SIG-M5 treated with dmso at 0.1 percent for 504 hours (cell line): ENCODE measurements at regions not wholly inside any gene's neighbourhood (a gene's known extent, or its start where the extent isn't known, plus 50 kb on each side); places are given as distances from the start of the nearest gene placed in this dataset.
A peak's percentile ranks its signal among the peaks of the same experiment; 100 is the strongest.
"Not testable (repeated sequence)": the region's sequence is repeated elsewhere in the genome, so short reads cannot be mapped to it uniquely, and the experiment has no call there.

ENCODE experiments used
- DNase-seq: peaks from one replicate; lab custom pipeline; 2025; ENCODE audit not compliant: unreplicated experiment; lab: John Stamatoyannopoulos, UW

GRCh38 chr5:91595424-91595823, 212.3 kb upstream of the ARRDC3 start:
- DNase-seq, result no peak

- no peak for DNase-seq
Observed at GRCh38 chr5:91591076-91591475, 208.0 kb upstream of the ARRDC3 start.

- no peak for DNase-seq
Observed at GRCh38 chr5:91586232-91586631, 203.1 kb upstream of the ARRDC3 start.

- DNase-seq, result no peak
Observed at GRCh38 chr5:91584352-91584751, 201.2 kb upstream of the ARRDC3 start.

GRCh38 chr5:91566012-91566411, 182.9 kb upstream of the ARRDC3 start:
- not testable (repeated sequence) for DNase-seq

- DNase-seq, result no peak
Observed at GRCh38 chr5:91562922-91563321, 179.8 kb upstream of the ARRDC3 start.

GRCh38 chr5:91541696-91542095, 158.6 kb upstream of the ARRDC3 start:
- no peak for DNase-seq

- no peak for DNase-seq
Observed at GRCh38 chr5:91538179-91538578, 155.1 kb upstream of the ARRDC3 start.

GRCh38 chr5:91535499-91535898, 152.4 kb upstream of the ARRDC3 start:
- no peak for DNase-seq

GRCh38 chr5:91534332-91534731, 151.2 kb upstream of the ARRDC3 start:
- no peak for DNase-seq

GRCh38 chr5:91532779-91533178, 149.7 kb upstream of the ARRDC3 start:
- no peak for DNase-seq

- DNase-seq, result no peak
Observed at GRCh38 chr5:91532281-91532680, 149.2 kb upstream of the ARRDC3 start.

GRCh38 chr5:91528831-91529230, 145.7 kb upstream of the ARRDC3 start:
- DNase-seq, result no peak

- no peak for DNase-seq
Observed at GRCh38 chr5:91521785-91522184, 138.7 kb upstream of the ARRDC3 start.

GRCh38 chr5:91521334-91521733, 138.2 kb upstream of the ARRDC3 start:
- DNase-seq, result no peak

- no peak for DNase-seq
Observed at GRCh38 chr5:91514400-91514799, 131.3 kb upstream of the ARRDC3 start.

GRCh38 chr5:91503321-91503720, 120.2 kb upstream of the ARRDC3 start:
- no peak for DNase-seq

GRCh38 chr5:91500758-91501157, 117.6 kb upstream of the ARRDC3 start:
- DNase-seq, result no peak

GRCh38 chr5:91499943-91500531, 116.9 kb upstream of the ARRDC3 start:
- DNase-seq, result peak; percentile 45

GRCh38 chr5:91495699-91496098, 112.6 kb upstream of the ARRDC3 start:
- no peak for DNase-seq

GRCh38 chr5:91494447-91494996, 111.4 kb upstream of the ARRDC3 start:
- no peak for DNase-seq

- DNase-seq, result no peak
Observed at GRCh38 chr5:91493086-91493485, 110.0 kb upstream of the ARRDC3 start.

- DNase-seq, result no peak
Observed at GRCh38 chr5:91491229-91491628, 108.1 kb upstream of the ARRDC3 start.
